Gastrocnemius medialis (tissue), 4 donors: ENCODE measurements at regions not wholly inside any gene's neighbourhood (a gene's known extent, or its start where the extent isn't known, plus 50 kb on each side); places are given as distances from the start of the nearest gene placed in this dataset.

Source experiments
- ATAC-seq, 2 donors: fragments of 150-250 bp; one replicate each; pipeline ENCODE4 v1.9.1; 2016
- DNase-seq, 2 donors: peaks; one replicate each; pipeline ENCODE4 v3.0.0-alpha.2; 2019
- H3K27ac ChIP-seq, 4 donors: fragments of 200-600 bp; sonication (generic); 1 replicate in 1 of 4; 2 replicates in 3 of 4; pipeline ENCODE4 v1.5.1; 2016 to 2018; ENCODE audit warnings: mild to moderate bottlenecking in 2 of 4, moderate library complexity in 1 of 4
- H3K27me3 ChIP-seq, 3 donors: fragments of 200-600 bp; sonication (generic) in 2 of 3; 1 replicate in 1 of 3; 2 replicates in 2 of 3; pipeline versions ENCODE4 v1.5.1 to v1.6.0; 2016 to 2019; ENCODE audit warnings: mild to moderate bottlenecking in 1 of 3, moderate library complexity in 1 of 3
- H3K36me3 ChIP-seq, 2 donors: fragments of 200-600 bp; sonication (generic) in 1 of 2; one replicate each; pipeline ENCODE4 v1.5.1; 2017 to 2018
- H3K4me1 ChIP-seq, 2 donors: fragments of 200-600 bp; sonication (generic) in 1 of 2; one replicate each; pipeline ENCODE4 v1.5.1; 2016 to 2017; ENCODE audit warnings: mild to moderate bottlenecking in 2 of 2
- H3K4me3 ChIP-seq, 4 donors: fragments of 200-600 bp; sonication (generic) in 3 of 4; 1 replicate in 1 of 4; 2 replicates in 3 of 4; pipeline ENCODE4 v1.5.1; 2016 to 2019; ENCODE audit warnings: mild to moderate bottlenecking in 2 of 4
- H3K9me3 ChIP-seq, 3 donors: fragments of 200-600 bp; sonication (generic) in 2 of 3; 1 replicate in 1 of 3; 2 replicates in 2 of 3; pipeline ENCODE4 v1.5.1; 2016 to 2019
- CTCF ChIP-seq, 5 experiments: fragments of 450-650 bp in 3 of 5; fragments of 200-600 bp in 2 of 5; sonication (generic) in 2 of 5; IDR thresholded peaks in 4 of 5; conservative IDR thresholded peaks in 1 of 5; 1 replicate in 4 of 5; 2 replicates in 1 of 5; pipeline ENCODE4 v1.5.1; 2016 to 2019; ENCODE audit warnings: antibody characterized with exemption in 5 of 5, mild to moderate bottlenecking in 3 of 5, moderate library complexity in 3 of 5
- POLR2A ChIP-seq, 2 donors: fragments of 450-650 bp; IDR thresholded peaks; one replicate each; pipeline ENCODE4 v1.6.1; 2017; ENCODE audit warnings: antibody characterized with exemption in 2 of 2, mild to moderate bottlenecking in 2 of 2, moderate library complexity in 2 of 2
- in situ Hi-C, 4 donors: fragments of 200-750 bp; cut with MboI; loops; one replicate each; pipeline versions ENCODE4 v1.15.0 to v1.8.0; 2017; ENCODE audit warnings: low sequenced_read_pairs in 4 of 4
- intact Hi-C: fragments of 100-400 bp; cut with DNase I; formaldehyde crosslinking; loops from one replicate; pipeline ENCODE4 v1.15.1; 2023; ENCODE audit warnings: low total_unique reads

DNA sequence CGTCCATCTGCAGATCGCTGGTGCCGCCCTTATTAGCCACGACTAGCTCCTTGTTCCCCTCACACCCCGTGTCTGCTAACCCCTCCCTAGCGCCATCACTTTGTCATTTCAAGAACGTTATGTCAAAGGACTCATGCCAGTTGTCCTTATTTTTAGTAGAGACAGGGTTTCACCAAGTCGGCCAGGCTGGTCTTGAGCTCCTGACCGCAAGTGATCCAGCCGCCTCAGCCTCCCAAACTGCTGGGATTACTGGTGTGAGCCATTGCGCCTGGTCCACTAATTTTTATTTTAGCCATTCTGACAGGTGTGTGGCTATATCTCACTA lies 138.9 kb upstream of the HDAC4 start:
- Histone ChIP-seq H3K4me1 (peaks cover 16 to 20% of the 10 kb centered on the region in 2 donors), H3K36me3 (no peaks in the 10 kb centered on the region), H3K9me3 (no peaks in the 10 kb centered on the region), H3K27me3 (no peaks in the 10 kb centered on the region), H3K4me3 (peak overlapping the region in 1 of 4 donors; percentile 4), H3K27ac (peak overlapping the region; percentile 79 to 90 (median 86))
- peak in 1 of 2 donors; percentile 24 for TF ChIP-seq POLR2A (IDR thresholded peaks at IDR 0.05)
- no peak for TF ChIP-seq CTCF (IDR thresholded peaks at IDR 0.05 in 4 of 5, conservative IDR thresholded peaks at IDR 0.05 in 1 of 5)
- intact Hi-C loops (loop anchor here (1.0 to 5.0 kb wide), 6 partner anchors 17 to 153 kb away; partner anchors contain the start of gene HDAC4), in situ Hi-C loops (no loop called here)
- DNase-seq: peak; percentile 43 to 62
- ATAC-seq: peak; percentile 85

GRCh38 chr2:239539083-239539775 lies 138.4 kb upstream of the HDAC4 start:
- in situ Hi-C loops: no loop called here
- ATAC-seq (peak; percentile 65 to 75), DNase-seq (peak in 1 of 2 donors; percentile 6)

GRCh38 chr2:239538357-239539052 lies 137.7 kb upstream of the HDAC4 start:
- in situ Hi-C loops: no loop called here
- H3K27me3 ChIP-seq: no peaks in the 10 kb centered on the region
- intact Hi-C loops: loop anchor here (1.0 to 5.0 kb wide), 2 partner anchors 16 to 154 kb away; no protein-coding TSS in a partner anchor
- ATAC-seq: no peak
- H3K4me3 ChIP-seq: no peak overlapping the region
- no peaks in the 10 kb centered on the region for H3K36me3 ChIP-seq
- peaks cover 24 to 27% of the 10 kb centered on the region in 2 donors for H3K4me1 ChIP-seq
- peak; percentile 1 to 6 for DNase-seq
- no peak for TF ChIP-seq CTCF (IDR thresholded peaks at IDR 0.05 in 4 of 5, conservative IDR thresholded peaks at IDR 0.05 in 1 of 5)
- TF ChIP-seq POLR2A (IDR thresholded peaks at IDR 0.05): no peak
- H3K27ac ChIP-seq: peak overlapping the region; percentile 79 to 90 (median 86)
- H3K9me3 ChIP-seq: no peaks in the 10 kb centered on the region

More at GRCh38 chr2:239539083-239539775, 138.4 kb upstream of the HDAC4 start:
- no peaks in the 10 kb centered on the region for H3K36me3 ChIP-seq
- H3K27ac ChIP-seq: peak overlapping the region; percentile 79 to 90 (median 86)
- TF ChIP-seq CTCF (IDR thresholded peaks at IDR 0.05 in 4 of 5, conservative IDR thresholded peaks at IDR 0.05 in 1 of 5): peak in 1 of 5 experiments; percentile 10
- no peak for TF ChIP-seq POLR2A (IDR thresholded peaks at IDR 0.05)
- peak overlapping the region in 1 of 4 donors; percentile 4 for H3K4me3 ChIP-seq
- no peaks in the 10 kb centered on the region for H3K27me3 ChIP-seq
- peaks cover 17 to 20% of the 10 kb centered on the region in 2 donors for H3K4me1 ChIP-seq
- H3K9me3 ChIP-seq: no peaks in the 10 kb centered on the region
- intact Hi-C loops: loop anchor here (1.0 to 5.0 kb wide), 2 partner anchors 17 to 153 kb away; no protein-coding TSS in a partner anchor

- peak overlapping the region in 1 of 4 donors; percentile 88 for H3K27ac ChIP-seq
- intact Hi-C loops (loop anchor here (5.0 kb wide), 1 partner anchor 155 kb away; no protein-coding TSS in a partner anchor), in situ Hi-C loops (no loop called here)
- H3K4me3 ChIP-seq: no peak overlapping the region
- peaks cover 24 to 27% of the 10 kb centered on the region in 2 donors for H3K4me1 ChIP-seq
- no peaks in the 10 kb centered on the region for H3K27me3 ChIP-seq
- peak in 1 of 2 donors; percentile 3 for DNase-seq
- no peaks in the 10 kb centered on the region for H3K36me3 ChIP-seq
- no peak for TF ChIP-seq CTCF (IDR thresholded peaks at IDR 0.05 in 4 of 5, conservative IDR thresholded peaks at IDR 0.05 in 1 of 5)
- TF ChIP-seq POLR2A (IDR thresholded peaks at IDR 0.05): no peak
- ATAC-seq: no peak
- no peaks in the 10 kb centered on the region for H3K9me3 ChIP-seq
Observed at GRCh38 chr2:239537633-239538356, 137.0 kb upstream of the HDAC4 start.
